ENCODE measurements at regions not wholly inside any gene's neighbourhood (a gene's known extent, or its start where the extent isn't known, plus 50 kb on each side); places are given as distances from the start of the nearest gene placed in this dataset.
A peak's percentile ranks its signal among the peaks of the same experiment; 100 is the strongest.
"Not testable (repeated sequence)": the region's sequence is repeated elsewhere in the genome, so short reads cannot be mapped to it uniquely, and the experiment has no call there.

GRCh38 chr12:93092649-93092945 is 163.5 kb upstream of the EEA1 start:
- H2AFZ ChIP-seq (ENCODE audit: low read length, unreplicated experiment): no peak overlapping the region
- no peak overlapping the region for H3K4me3 ChIP-seq (ENCODE audit: low read depth, low read length)
- peaks cover 40% of the 10 kb centered on the region for H3K4me1 ChIP-seq (ENCODE audit: control insufficient read depth, insufficient read depth, low read length, unreplicated experiment)
- no peak overlapping the region for H3K27ac ChIP-seq (ENCODE audit: low read depth, low read length)
- no peaks in the 10 kb centered on the region for H3K79me2 ChIP-seq (ENCODE audit: control insufficient read depth, insufficient read depth, low read length, unreplicated experiment)
- H3K36me3 ChIP-seq (ENCODE audit: insufficient read depth, low read length): no peaks in the 10 kb centered on the region
- H3K27me3 ChIP-seq (ENCODE audit: insufficient read depth, low read length): no peaks in the 10 kb centered on the region

- Histone ChIP-seq H3K27ac (ENCODE audit: low read depth, low read length) (no peak overlapping the region), H3K27me3 (ENCODE audit: insufficient read depth, low read length) (no peaks in the 10 kb centered on the region), H3K4me1 (ENCODE audit: control insufficient read depth, insufficient read depth, low read length, unreplicated experiment) (peaks cover 34% of the 10 kb centered on the region), H3K36me3 (ENCODE audit: insufficient read depth, low read length) (no peaks in the 10 kb centered on the region), H3K4me3 (ENCODE audit: low read depth, low read length) (no peak overlapping the region), H3K79me2 (ENCODE audit: control insufficient read depth, insufficient read depth, low read length, unreplicated experiment) (no peaks in the 10 kb centered on the region), H2AFZ (ENCODE audit: low read length, unreplicated experiment) (no peak overlapping the region)
Observed at GRCh38 chr12:93093243-93093642, 164.1 kb upstream of the EEA1 start.

- H2AFZ ChIP-seq (ENCODE audit: low read length, unreplicated experiment); H3K27me3 ChIP-seq (ENCODE audit: insufficient read depth, low read length); H3K27ac ChIP-seq (ENCODE audit: low read depth, low read length); H3K79me2 ChIP-seq (ENCODE audit: control insufficient read depth, insufficient read depth, low read length, unreplicated experiment); H3K4me3 ChIP-seq (ENCODE audit: low read depth, low read length); H3K36me3 ChIP-seq (ENCODE audit: insufficient read depth, low read length): not testable (repeated sequence)
- H3K4me1 ChIP-seq (ENCODE audit: control insufficient read depth, insufficient read depth, low read length, unreplicated experiment): peaks cover 24% of the 10 kb centered on the region
Observed at GRCh38 chr12:93094222-93094621, 165.1 kb upstream of the EEA1 start.

- no peaks in the 10 kb centered on the region for H3K36me3 ChIP-seq (ENCODE audit: insufficient read depth, low read length)
- no peaks in the 10 kb centered on the region for H3K79me2 ChIP-seq (ENCODE audit: control insufficient read depth, insufficient read depth, low read length, unreplicated experiment)
- no peak overlapping the region for H2AFZ ChIP-seq (ENCODE audit: low read length, unreplicated experiment)
- H3K4me1 ChIP-seq (ENCODE audit: control insufficient read depth, insufficient read depth, low read length, unreplicated experiment): peaks cover 15% of the 10 kb centered on the region
- no peak overlapping the region for H3K4me3 ChIP-seq (ENCODE audit: low read depth, low read length)
- H3K27me3 ChIP-seq (ENCODE audit: insufficient read depth, low read length): no peaks in the 10 kb centered on the region
- no peak overlapping the region for H3K27ac ChIP-seq (ENCODE audit: low read depth, low read length)
Observed at GRCh38 chr12:93094988-93095737, 166.1 kb upstream of the EEA1 start.

- no peaks in the 10 kb centered on the region for H3K4me1 ChIP-seq (ENCODE audit: control insufficient read depth, insufficient read depth, low read length, unreplicated experiment)
- no peak overlapping the region for H2AFZ ChIP-seq (ENCODE audit: low read length, unreplicated experiment)
Observed at GRCh38 chr12:93097417-93097816, 168.3 kb upstream of the EEA1 start.

GRCh38 chr12:93098077-93098476 is 169.0 kb upstream of the EEA1 start:
- H3K27me3 ChIP-seq (ENCODE audit: insufficient read depth, low read length): no peaks in the 10 kb centered on the region
- no peaks in the 10 kb centered on the region for H3K36me3 ChIP-seq (ENCODE audit: insufficient read depth, low read length)
- no peak overlapping the region for H3K4me3 ChIP-seq (ENCODE audit: low read depth, low read length)
- H3K27ac ChIP-seq (ENCODE audit: low read depth, low read length): no peak overlapping the region
- H2AFZ ChIP-seq (ENCODE audit: low read length, unreplicated experiment): peak overlapping the region; percentile 51
- no peaks in the 10 kb centered on the region for H3K4me1 ChIP-seq (ENCODE audit: control insufficient read depth, insufficient read depth, low read length, unreplicated experiment)
- H3K79me2 ChIP-seq (ENCODE audit: control insufficient read depth, insufficient read depth, low read length, unreplicated experiment): no peaks in the 10 kb centered on the region

More at GRCh38 chr12:93097417-93097816, 168.3 kb upstream of the EEA1 start:
- no peak overlapping the region for H3K4me3 ChIP-seq (ENCODE audit: low read depth, low read length)
- no peaks in the 10 kb centered on the region for H3K36me3 ChIP-seq (ENCODE audit: insufficient read depth, low read length)
- H3K27ac ChIP-seq (ENCODE audit: low read depth, low read length): no peak overlapping the region
- no peaks in the 10 kb centered on the region for H3K27me3 ChIP-seq (ENCODE audit: insufficient read depth, low read length)
- no peaks in the 10 kb centered on the region for H3K79me2 ChIP-seq (ENCODE audit: control insufficient read depth, insufficient read depth, low read length, unreplicated experiment)

GRCh38 chr12:93099792-93100191 is 170.7 kb upstream of the EEA1 start:
- H3K27me3 ChIP-seq (ENCODE audit: insufficient read depth, low read length): no peaks in the 10 kb centered on the region
- H3K36me3 ChIP-seq (ENCODE audit: insufficient read depth, low read length): no peaks in the 10 kb centered on the region
- H3K79me2 ChIP-seq (ENCODE audit: control insufficient read depth, insufficient read depth, low read length, unreplicated experiment): no peaks in the 10 kb centered on the region
- H3K27ac ChIP-seq (ENCODE audit: low read depth, low read length): no peak overlapping the region
- H3K4me3 ChIP-seq (ENCODE audit: low read depth, low read length): no peak overlapping the region
- H3K4me1 ChIP-seq (ENCODE audit: control insufficient read depth, insufficient read depth, low read length, unreplicated experiment): no peaks in the 10 kb centered on the region
- no peak overlapping the region for H2AFZ ChIP-seq (ENCODE audit: low read length, unreplicated experiment)

- no peaks in the 10 kb centered on the region for H3K36me3 ChIP-seq (ENCODE audit: insufficient read depth, low read length)
- H3K4me1 ChIP-seq (ENCODE audit: control insufficient read depth, insufficient read depth, low read length, unreplicated experiment): no peaks in the 10 kb centered on the region
- H3K4me3 ChIP-seq (ENCODE audit: low read depth, low read length): no peak overlapping the region
- no peaks in the 10 kb centered on the region for H3K27me3 ChIP-seq (ENCODE audit: insufficient read depth, low read length)
- H3K27ac ChIP-seq (ENCODE audit: low read depth, low read length): no peak overlapping the region
- H3K79me2 ChIP-seq (ENCODE audit: control insufficient read depth, insufficient read depth, low read length, unreplicated experiment): no peaks in the 10 kb centered on the region
- no peak overlapping the region for H2AFZ ChIP-seq (ENCODE audit: low read length, unreplicated experiment)
Observed at GRCh38 chr12:93100610-93101009, 171.5 kb upstream of the EEA1 start.

- H3K4me1 ChIP-seq (ENCODE audit: control insufficient read depth, insufficient read depth, low read length, unreplicated experiment): no peaks in the 10 kb centered on the region
- H3K4me3 ChIP-seq (ENCODE audit: low read depth, low read length): no peak overlapping the region
- no peaks in the 10 kb centered on the region for H3K36me3 ChIP-seq (ENCODE audit: insufficient read depth, low read length)
- H3K79me2 ChIP-seq (ENCODE audit: control insufficient read depth, insufficient read depth, low read length, unreplicated experiment): no peaks in the 10 kb centered on the region
- H3K27ac ChIP-seq (ENCODE audit: low read depth, low read length): no peak overlapping the region
- no peak overlapping the region for H2AFZ ChIP-seq (ENCODE audit: low read length, unreplicated experiment)
- no peaks in the 10 kb centered on the region for H3K27me3 ChIP-seq (ENCODE audit: insufficient read depth, low read length)
Observed at GRCh38 chr12:93101367-93101766, 172.3 kb upstream of the EEA1 start.

GRCh38 chr12:93102312-93102711 is 173.2 kb upstream of the EEA1 start:
- no peak overlapping the region for H3K4me3 ChIP-seq (ENCODE audit: low read depth, low read length)
- peaks cover under 1% of the 10 kb centered on the region for H3K4me1 ChIP-seq (ENCODE audit: control insufficient read depth, insufficient read depth, low read length, unreplicated experiment)
- no peaks in the 10 kb centered on the region for H3K36me3 ChIP-seq (ENCODE audit: insufficient read depth, low read length)
- H3K27me3 ChIP-seq (ENCODE audit: insufficient read depth, low read length): no peaks in the 10 kb centered on the region
- H2AFZ ChIP-seq (ENCODE audit: low read length, unreplicated experiment): no peak overlapping the region
- H3K27ac ChIP-seq (ENCODE audit: low read depth, low read length): no peak overlapping the region
- no peaks in the 10 kb centered on the region for H3K79me2 ChIP-seq (ENCODE audit: control insufficient read depth, insufficient read depth, low read length, unreplicated experiment)

GRCh38 chr12:93102744-93103143 is 173.6 kb upstream of the EEA1 start:
- H3K4me3 ChIP-seq (ENCODE audit: low read depth, low read length): no peak overlapping the region
- no peak overlapping the region for H3K27ac ChIP-seq (ENCODE audit: low read depth, low read length)
- peaks cover 3% of the 10 kb centered on the region for H3K4me1 ChIP-seq (ENCODE audit: control insufficient read depth, insufficient read depth, low read length, unreplicated experiment)
- H2AFZ ChIP-seq (ENCODE audit: low read length, unreplicated experiment): no peak overlapping the region
- no peaks in the 10 kb centered on the region for H3K79me2 ChIP-seq (ENCODE audit: control insufficient read depth, insufficient read depth, low read length, unreplicated experiment)
- H3K27me3 ChIP-seq (ENCODE audit: insufficient read depth, low read length): no peaks in the 10 kb centered on the region
- no peaks in the 10 kb centered on the region for H3K36me3 ChIP-seq (ENCODE audit: insufficient read depth, low read length)
